Glutamatergic neuron (in vitro differentiated cells): ENCODE measurements at regions not wholly inside any gene's neighbourhood (a gene's known extent, or its start where the extent isn't known, plus 50 kb on each side); places are given as distances from the start of the nearest gene placed in this dataset.

ENCODE experiments used
- DNase-seq: peaks from one replicate; pipeline ENCODE4 v3.0.0; 2022
- H3K27ac Mint-ChIP-seq: one replicate; pipeline ENCODE4 v1.8.0; 2020; ENCODE audit warnings: mild to moderate bottlenecking, mixed read lengths, inconsistent platforms; ENCODE audit not compliant: unreplicated experiment
- H3K27me3 Mint-ChIP-seq: one replicate; pipeline ENCODE4 v1.8.0; 2020; ENCODE audit warnings: mild to moderate bottlenecking, moderate library complexity, mixed read lengths, inconsistent platforms; ENCODE audit not compliant: unreplicated experiment
- H3K36me3 Mint-ChIP-seq: one replicate; pipeline ENCODE4 v1.8.0; 2020; ENCODE audit warnings: mild to moderate bottlenecking, mixed read lengths, inconsistent platforms; ENCODE audit not compliant: unreplicated experiment
- H3K4me1 Mint-ChIP-seq: one replicate; pipeline ENCODE4 v1.8.0; 2020; ENCODE audit warnings: mild to moderate bottlenecking, low read depth, mixed read lengths, inconsistent platforms; ENCODE audit not compliant: unreplicated experiment
- H3K4me3 Mint-ChIP-seq: one replicate; pipeline ENCODE4 v1.8.0; 2020; ENCODE audit warnings: mild to moderate bottlenecking, mixed read lengths, inconsistent platforms; ENCODE audit not compliant: unreplicated experiment
- H3K9me3 Mint-ChIP-seq: one replicate; pipeline ENCODE4 v1.8.0; 2020; ENCODE audit warnings: mild to moderate bottlenecking, moderate library complexity, mixed read lengths, inconsistent platforms; ENCODE audit not compliant: unreplicated experiment
- CTCF ChIP-seq: fragments of 200-600 bp; sonication (generic); IDR thresholded peaks from one replicate; pipeline ENCODE4 v1.5.0; 2021; ENCODE audit not compliant: partially characterized antibody, unreplicated experiment

- peaks cover 8% of the 10 kb centered on the region for H3K4me1 Mint-ChIP-seq
- no peak overlapping the region for H3K4me3 Mint-ChIP-seq
- no peak for TF ChIP-seq CTCF
Measured at GRCh38 chr17:77767148-77767547, 191.4 kb upstream of the TNRC6C start.

GRCh38 chr17:77768248-77768852, 190.2 kb upstream of the TNRC6C start:
- peaks cover 10% of the 10 kb centered on the region for H3K4me1 Mint-ChIP-seq
- H3K27me3 Mint-ChIP-seq: peaks cover 13% of the 10 kb centered on the region
- H3K4me3 Mint-ChIP-seq: no peak overlapping the region
- H3K9me3 Mint-ChIP-seq: peaks cover 5% of the 10 kb centered on the region
- TF ChIP-seq CTCF: no peak
- DNase-seq: no peak
- no peak overlapping the region for H3K27ac Mint-ChIP-seq
- H3K36me3 Mint-ChIP-seq: no peaks in the 10 kb centered on the region

More at GRCh38 chr17:77767148-77767547, 191.4 kb upstream of the TNRC6C start:
- peaks cover 5% of the 10 kb centered on the region for H3K9me3 Mint-ChIP-seq
- no peak for DNase-seq
- no peaks in the 10 kb centered on the region for H3K36me3 Mint-ChIP-seq
- no peak overlapping the region for H3K27ac Mint-ChIP-seq
- peaks cover 7% of the 10 kb centered on the region for H3K27me3 Mint-ChIP-seq

- H3K27me3 Mint-ChIP-seq: peaks cover 13% of the 10 kb centered on the region
- H3K4me1 Mint-ChIP-seq: peaks cover 10% of the 10 kb centered on the region
- H3K9me3 Mint-ChIP-seq: peaks cover 5% of the 10 kb centered on the region
Measured at GRCh38 chr17:77769215-77769614, 189.3 kb upstream of the TNRC6C start.

GRCh38 chr17:77769762-77770161, 188.7 kb upstream of the TNRC6C start:
- no peak for DNase-seq
- H3K36me3 Mint-ChIP-seq: no peaks in the 10 kb centered on the region
- no peak overlapping the region for H3K4me3 Mint-ChIP-seq
- peaks cover 5% of the 10 kb centered on the region for H3K9me3 Mint-ChIP-seq
- no peak overlapping the region for H3K27ac Mint-ChIP-seq
- H3K27me3 Mint-ChIP-seq: peaks cover 13% of the 10 kb centered on the region
- H3K4me1 Mint-ChIP-seq: peaks cover 10% of the 10 kb centered on the region
- TF ChIP-seq CTCF: no peak

More at GRCh38 chr17:77769215-77769614, 189.3 kb upstream of the TNRC6C start:
- no peak for DNase-seq
- no peak for TF ChIP-seq CTCF
- no peak overlapping the region for H3K4me3 Mint-ChIP-seq
- H3K36me3 Mint-ChIP-seq: no peaks in the 10 kb centered on the region
- H3K27ac Mint-ChIP-seq: no peak overlapping the region

- H3K36me3 Mint-ChIP-seq: peaks cover 4% of the 10 kb centered on the region
- DNase-seq: no peak
- peaks cover 2% of the 10 kb centered on the region for H3K9me3 Mint-ChIP-seq
- H3K4me1 Mint-ChIP-seq: peaks cover 10% of the 10 kb centered on the region
- H3K27me3 Mint-ChIP-seq: peaks cover 13% of the 10 kb centered on the region
- no peak overlapping the region for H3K4me3 Mint-ChIP-seq
- no peak overlapping the region for H3K27ac Mint-ChIP-seq
- no peak for TF ChIP-seq CTCF
Measured at GRCh38 chr17:77770331-77771105, 188.0 kb upstream of the TNRC6C start.
